Neuron (in vitro differentiated cells): ENCODE measurements at regions not wholly inside any gene's neighbourhood (a gene's known extent, or its start where the extent isn't known, plus 50 kb on each side); places are given as distances from the start of the nearest gene placed in this dataset.

Experiments used
- H2AFZ ChIP-seq: one replicate; pipeline ENCODE4 v1.6.1; 2013; ENCODE audit warnings: low read depth, mild to moderate bottlenecking, inconsistent platforms, low read length, moderate library complexity
- H3K27me3 ChIP-seq: one replicate; pipeline ENCODE4 v1.6.1; 2013; ENCODE audit warnings: low read length; ENCODE audit not compliant: insufficient read depth
- H3K36me3 ChIP-seq: one replicate; pipeline ENCODE4 v1.6.1; 2013; ENCODE audit warnings: low read length; ENCODE audit not compliant: insufficient read depth
- H3K4me1 ChIP-seq: one replicate; pipeline ENCODE4 v1.6.1; 2013; ENCODE audit warnings: low read length; ENCODE audit not compliant: insufficient read depth
- H3K4me3 ChIP-seq: 2 replicates; pipeline ENCODE4 v1.5.1; 2013; ENCODE audit warnings: mild to moderate bottlenecking, low read length, moderate library complexity
- H3K9me3 ChIP-seq: one replicate; pipeline ENCODE4 v1.6.1; 2013; ENCODE audit warnings: low read length

DNA sequence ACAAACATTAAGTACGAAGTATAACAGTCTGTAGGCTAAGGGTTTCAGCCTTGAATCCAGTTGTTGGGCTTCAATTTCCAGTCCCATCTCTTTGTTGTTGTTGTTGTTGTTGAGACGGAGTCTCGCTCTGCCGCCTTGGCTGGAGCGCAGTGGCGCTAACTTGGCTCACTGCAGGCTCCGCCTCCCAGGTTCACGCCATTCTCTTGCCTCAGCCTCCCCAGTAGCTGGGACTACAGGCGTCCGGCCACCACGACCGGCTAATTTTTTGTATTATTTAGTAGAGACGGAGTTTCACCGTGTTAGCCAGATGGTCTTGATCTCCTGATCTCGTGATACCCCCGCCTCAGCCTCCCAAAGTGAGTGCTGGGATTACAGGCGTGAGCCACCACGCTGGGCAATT lies 464.9 kb downstream of the ANKRD7 start:
- no peaks in the 10 kb centered on the region for H3K27me3 ChIP-seq
- H3K4me3 ChIP-seq = no peak overlapping the region
- no peak overlapping the region for H2AFZ ChIP-seq
- no peaks in the 10 kb centered on the region for H3K4me1 ChIP-seq
- H3K9me3 ChIP-seq = no peaks in the 10 kb centered on the region
- H3K36me3 ChIP-seq = no peaks in the 10 kb centered on the region

DNA sequence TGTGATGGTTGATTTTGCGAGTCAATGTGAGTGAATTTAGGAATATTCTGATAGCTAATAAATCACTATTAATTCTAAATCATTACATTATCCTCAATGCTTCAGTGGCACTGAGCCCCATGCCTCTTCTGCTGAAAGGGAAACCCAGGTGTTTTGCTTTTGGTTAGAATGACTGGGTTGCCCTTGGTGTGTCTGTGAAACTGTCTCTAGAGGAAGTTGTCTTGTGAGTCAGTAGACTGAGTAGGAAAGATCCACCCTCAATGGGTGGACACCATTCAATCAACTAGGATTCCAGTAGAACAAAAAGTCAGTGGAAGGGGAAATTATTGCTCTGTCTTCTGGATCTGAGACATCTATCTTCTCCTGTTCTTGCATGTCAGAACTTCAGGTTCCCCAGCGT lies 472.4 kb downstream of the ANKRD7 start:
- no peaks in the 10 kb centered on the region for H3K27me3 ChIP-seq
- no peaks in the 10 kb centered on the region for H3K4me1 ChIP-seq
- no peak overlapping the region for H2AFZ ChIP-seq
- H3K9me3 ChIP-seq = no peaks in the 10 kb centered on the region
- no peak overlapping the region for H3K4me3 ChIP-seq
- no peaks in the 10 kb centered on the region for H3K36me3 ChIP-seq

DNA sequence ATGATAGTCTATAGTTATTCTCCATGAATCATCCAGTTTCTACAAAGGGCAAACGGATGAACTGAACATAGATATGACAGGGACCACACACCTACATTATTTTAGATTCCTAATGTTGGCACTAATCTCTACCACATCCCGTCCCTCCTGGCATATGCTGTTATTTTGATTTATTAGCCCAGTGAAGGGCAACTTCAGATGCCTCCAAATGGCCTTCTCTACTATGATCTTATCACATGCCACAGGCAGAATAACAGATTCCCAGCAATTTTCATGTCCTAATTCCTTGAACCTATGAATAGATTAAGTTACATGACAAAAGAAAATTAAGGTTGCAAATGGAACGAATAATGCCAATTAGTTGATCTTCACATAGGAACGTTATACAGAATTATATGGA lies 474.7 kb downstream of the ANKRD7 start:
- no peaks in the 10 kb centered on the region for H3K9me3 ChIP-seq
- no peaks in the 10 kb centered on the region for H3K4me1 ChIP-seq
- H3K36me3 ChIP-seq = no peaks in the 10 kb centered on the region
- no peak overlapping the region for H2AFZ ChIP-seq
- H3K27me3 ChIP-seq = no peaks in the 10 kb centered on the region
- no peak overlapping the region for H3K4me3 ChIP-seq

DNA sequence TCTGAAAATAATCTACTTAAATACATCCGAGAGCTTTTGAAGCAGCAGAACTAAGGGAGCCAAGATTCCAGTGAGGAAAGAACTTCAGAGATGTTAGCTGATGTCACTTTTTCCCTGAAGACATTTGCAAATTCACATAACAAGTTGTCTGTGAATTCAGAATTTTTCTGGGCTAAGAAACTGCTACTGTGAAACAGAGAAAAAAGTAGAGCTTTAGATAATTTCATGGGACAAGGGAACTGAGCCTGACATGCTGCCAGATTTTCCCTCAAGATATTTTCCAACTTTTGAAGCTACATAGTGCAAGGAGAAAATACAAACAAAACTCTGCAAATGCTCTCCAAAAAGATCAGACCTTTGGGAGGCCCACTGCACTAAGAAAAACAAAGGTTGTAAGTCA lies 484.2 kb downstream of the ANKRD7 start:
- Histone ChIP-seq H3K36me3 (no peaks in the 10 kb centered on the region), H3K4me3 (no peak overlapping the region), H3K27me3 (no peaks in the 10 kb centered on the region), H3K4me1 (no peaks in the 10 kb centered on the region), H3K9me3 (no peaks in the 10 kb centered on the region), H2AFZ (peak overlapping the region; percentile 89)

DNA sequence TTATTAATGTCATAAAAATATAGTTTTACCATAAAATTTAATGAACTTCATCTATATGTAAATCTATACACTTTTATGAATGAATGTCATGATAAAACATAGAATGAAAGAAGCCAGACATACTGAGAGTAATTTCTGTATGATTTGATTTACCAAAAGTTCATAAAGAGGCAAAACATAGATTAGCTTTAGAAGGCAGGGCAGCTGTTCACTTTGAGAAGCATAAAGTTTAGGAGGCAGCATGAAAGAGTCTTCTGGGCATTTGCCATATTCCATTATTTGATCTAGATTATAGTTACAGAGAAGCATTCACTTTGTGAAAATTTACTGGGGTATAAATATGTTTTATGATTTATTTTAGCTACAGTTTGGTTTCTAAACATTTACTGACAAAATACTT lies 487.2 kb downstream of the ANKRD7 start:
- Histone ChIP-seq H2AFZ (no peak overlapping the region), H3K4me3 (no peak overlapping the region), H3K4me1 (no peaks in the 10 kb centered on the region), H3K27me3 (no peaks in the 10 kb centered on the region), H3K9me3 (no peaks in the 10 kb centered on the region), H3K36me3 (no peaks in the 10 kb centered on the region)

DNA sequence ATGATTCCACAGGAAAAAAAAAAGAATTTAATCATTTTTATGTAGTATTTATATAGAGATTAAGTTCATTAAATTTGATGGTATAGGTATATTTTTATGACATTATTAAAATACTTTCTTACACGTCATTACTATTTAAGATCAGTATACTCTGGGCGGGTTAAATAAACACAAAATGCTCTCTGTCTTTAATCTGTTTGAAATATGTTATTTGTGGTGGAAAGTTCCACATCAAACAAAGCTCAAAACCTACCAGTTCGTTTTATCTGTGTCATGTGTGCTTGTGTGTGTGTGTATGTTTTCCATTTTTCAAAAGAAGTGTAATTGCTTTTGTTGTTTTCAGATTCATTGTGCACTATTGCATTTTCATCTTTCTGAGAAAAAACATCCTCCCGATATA lies 488.5 kb downstream of the ANKRD7 start:
- Histone ChIP-seq H3K9me3 (no peaks in the 10 kb centered on the region), H2AFZ (no peak overlapping the region), H3K4me3 (no peak overlapping the region), H3K36me3 (no peaks in the 10 kb centered on the region), H3K4me1 (no peaks in the 10 kb centered on the region), H3K27me3 (no peaks in the 10 kb centered on the region)

DNA sequence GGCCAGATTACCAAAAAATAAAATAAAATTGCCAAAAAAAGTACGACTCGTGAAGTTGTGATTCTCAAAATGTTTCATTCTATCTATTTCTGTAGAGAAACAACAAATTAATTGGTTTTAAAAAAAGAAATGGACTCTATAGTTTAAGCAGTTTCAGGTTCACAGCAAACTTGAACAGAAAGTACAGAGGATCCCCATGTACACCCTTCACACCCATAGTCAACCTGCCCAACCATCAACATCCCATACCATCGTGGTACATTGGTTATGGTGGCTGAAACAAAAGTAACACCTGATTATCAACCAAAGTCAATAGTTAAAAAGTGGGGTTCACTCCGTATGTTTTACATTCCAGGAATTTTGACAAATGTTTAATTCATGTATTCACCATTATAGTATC lies 496.1 kb downstream of the ANKRD7 start:
- no peaks in the 10 kb centered on the region for H3K27me3 ChIP-seq
- no peaks in the 10 kb centered on the region for H3K36me3 ChIP-seq
- H3K9me3 ChIP-seq = no peaks in the 10 kb centered on the region
- H3K4me3 ChIP-seq = no peak overlapping the region
- no peak overlapping the region for H2AFZ ChIP-seq
- H3K4me1 ChIP-seq = no peaks in the 10 kb centered on the region

DNA sequence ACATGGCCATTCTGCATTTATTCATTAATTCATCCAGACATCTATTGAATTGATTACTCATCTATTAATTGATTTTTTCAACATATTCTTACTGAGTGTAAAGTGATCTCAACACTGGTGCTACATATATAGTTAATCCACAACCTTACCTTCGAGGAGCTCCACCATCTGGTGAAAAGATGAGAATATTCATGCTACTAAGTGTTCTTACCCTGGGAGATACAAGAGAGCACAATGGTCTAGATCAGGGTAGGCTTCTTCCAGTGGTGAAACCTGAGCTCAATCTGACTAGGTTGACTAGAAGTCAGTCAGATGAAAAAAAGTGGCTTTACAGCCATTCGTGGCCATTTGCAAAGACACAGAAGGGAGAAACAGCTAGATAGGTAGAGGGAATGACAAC lies 507.4 kb downstream of the ANKRD7 start:
- H3K36me3 ChIP-seq = no peaks in the 10 kb centered on the region
- H3K27me3 ChIP-seq = no peaks in the 10 kb centered on the region
- no peaks in the 10 kb centered on the region for H3K4me1 ChIP-seq
- H3K9me3 ChIP-seq = no peaks in the 10 kb centered on the region
- H3K4me3 ChIP-seq = no peak overlapping the region
- no peak overlapping the region for H2AFZ ChIP-seq

DNA sequence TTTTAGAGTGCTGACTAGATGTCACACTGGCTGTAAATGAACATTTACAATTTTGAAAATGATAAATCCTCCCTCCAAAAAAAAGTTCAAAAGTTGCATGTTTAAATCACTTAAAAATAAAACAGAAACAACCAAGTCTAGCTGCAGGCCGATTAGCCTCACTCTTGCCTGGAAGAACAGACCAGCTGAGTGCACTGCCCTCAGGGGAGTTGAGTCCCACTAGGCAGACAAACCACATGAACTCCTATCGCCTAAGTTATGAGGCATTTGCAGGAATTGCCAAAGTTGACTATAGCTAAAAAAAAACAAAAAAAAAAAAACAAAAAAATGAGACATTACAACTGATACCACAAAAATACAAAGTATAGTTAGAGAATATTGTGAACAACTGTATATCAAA lies 510.0 kb downstream of the ANKRD7 start:
- Histone ChIP-seq H3K4me3 (no peak overlapping the region), H3K4me1 (no peaks in the 10 kb centered on the region), H2AFZ (no peak overlapping the region), H3K27me3 (no peaks in the 10 kb centered on the region), H3K9me3 (no peaks in the 10 kb centered on the region), H3K36me3 (no peaks in the 10 kb centered on the region)

DNA sequence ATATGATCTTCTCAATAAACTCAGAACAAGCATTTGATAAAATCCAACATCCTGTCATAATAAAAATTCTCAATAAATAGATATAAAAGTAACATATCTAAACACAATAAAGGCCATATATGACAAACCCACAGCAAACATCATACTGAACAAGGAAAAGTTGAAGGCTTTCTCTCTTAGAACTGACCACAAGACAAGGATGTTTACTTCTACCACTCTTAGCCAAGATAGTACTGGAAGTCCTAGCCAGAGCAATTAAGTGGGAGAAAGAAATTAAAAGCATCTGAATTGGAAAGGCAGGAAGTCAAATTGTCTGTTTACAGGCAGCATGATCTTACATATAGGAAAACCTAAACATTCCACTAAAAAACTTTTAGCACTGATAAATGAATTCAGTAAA lies 510.9 kb downstream of the ANKRD7 start:
- Histone ChIP-seq H3K27me3 (no peaks in the 10 kb centered on the region), H3K36me3 (no peaks in the 10 kb centered on the region), H3K9me3 (no peaks in the 10 kb centered on the region), H3K4me1 (no peaks in the 10 kb centered on the region), H2AFZ (no peak overlapping the region), H3K4me3 (no peak overlapping the region)

DNA sequence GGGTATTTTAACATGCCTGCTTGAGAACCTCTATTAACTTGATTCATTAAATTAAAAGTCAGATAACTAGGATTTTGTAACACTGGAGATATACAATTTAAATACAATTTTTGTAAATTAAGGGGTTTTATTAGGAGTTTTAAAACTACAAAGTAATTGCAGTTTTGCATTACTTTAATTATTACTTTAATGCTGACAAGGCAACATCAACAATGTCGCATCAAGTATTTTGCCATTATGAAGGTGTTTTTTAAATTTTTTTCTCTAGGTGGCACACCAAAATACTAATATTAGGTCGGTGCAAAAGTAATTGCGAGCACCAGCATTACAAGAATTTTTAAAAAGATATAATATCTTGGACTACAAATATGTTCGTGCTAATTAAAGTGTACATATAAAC lies 513.4 kb downstream of the ANKRD7 start:
- Histone ChIP-seq H3K36me3 (no peaks in the 10 kb centered on the region), H3K4me1 (no peaks in the 10 kb centered on the region), H3K4me3 (no peak overlapping the region), H2AFZ (no peak overlapping the region), H3K27me3 (no peaks in the 10 kb centered on the region), H3K9me3 (no peaks in the 10 kb centered on the region)

DNA sequence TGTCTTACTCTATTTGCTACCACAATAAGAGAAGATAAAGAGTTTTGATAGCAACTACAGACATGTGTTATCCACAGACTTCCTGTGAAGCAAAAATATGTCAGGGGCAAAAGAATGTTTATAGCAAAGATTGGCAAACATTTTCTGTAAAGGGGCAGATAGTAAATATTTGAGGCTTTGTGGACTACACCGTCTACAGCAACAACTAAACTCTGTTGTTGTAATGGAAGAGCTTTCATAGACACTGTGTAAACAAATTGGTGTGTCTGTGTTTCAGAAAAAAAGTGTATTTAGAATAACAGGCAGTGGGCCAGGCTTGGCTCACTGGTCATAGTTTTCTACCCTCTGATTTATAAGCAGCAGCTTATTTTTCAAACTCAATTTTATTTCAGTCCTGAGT lies 521.4 kb downstream of the ANKRD7 start:
- no peaks in the 10 kb centered on the region for H3K27me3 ChIP-seq
- no peaks in the 10 kb centered on the region for H3K4me1 ChIP-seq
- no peak overlapping the region for H2AFZ ChIP-seq
- no peaks in the 10 kb centered on the region for H3K9me3 ChIP-seq
- H3K4me3 ChIP-seq = no peak overlapping the region
- no peaks in the 10 kb centered on the region for H3K36me3 ChIP-seq

DNA sequence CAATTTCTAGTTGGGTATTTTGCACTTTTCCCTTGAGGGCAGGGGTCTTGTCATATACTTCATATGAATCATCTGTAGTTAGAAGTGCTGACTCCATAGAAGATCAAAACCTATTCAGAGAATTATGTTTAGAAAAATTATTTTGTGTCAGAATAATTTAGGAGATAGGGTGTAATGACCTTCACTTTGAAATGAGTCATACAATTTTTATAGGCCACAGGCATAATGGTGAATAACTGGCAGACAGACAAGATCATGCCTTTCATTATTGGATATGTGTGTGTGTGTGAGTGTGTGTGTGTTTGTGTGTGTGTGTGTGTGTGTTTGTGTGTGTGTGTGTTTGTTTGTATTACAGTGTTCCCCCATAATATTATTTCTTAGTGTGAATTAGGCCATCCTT lies 523.0 kb downstream of the ANKRD7 start:
- no peak overlapping the region for H3K4me3 ChIP-seq
- H3K9me3 ChIP-seq = no peaks in the 10 kb centered on the region
- no peaks in the 10 kb centered on the region for H3K27me3 ChIP-seq
- H2AFZ ChIP-seq = no peak overlapping the region
- no peaks in the 10 kb centered on the region for H3K4me1 ChIP-seq
- no peaks in the 10 kb centered on the region for H3K36me3 ChIP-seq

DNA sequence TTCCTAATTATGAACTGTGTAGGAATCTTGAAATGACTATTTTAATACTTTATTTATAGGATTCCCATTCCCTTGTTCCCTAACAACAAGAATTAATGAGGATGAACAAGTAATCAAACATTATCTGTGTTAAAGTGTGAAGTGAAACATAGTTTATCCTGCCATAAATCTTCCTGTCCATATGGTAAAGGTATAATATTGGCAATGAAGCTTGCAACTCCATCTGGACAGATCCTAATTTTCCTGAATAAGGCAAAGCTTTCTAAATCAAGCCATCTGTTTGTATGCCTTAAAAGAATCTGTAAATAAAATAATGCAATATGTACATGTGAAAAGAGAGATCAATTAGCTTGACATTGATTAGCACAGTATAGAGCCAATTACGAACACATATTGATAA lies 529.0 kb downstream of the ANKRD7 start:
- Histone ChIP-seq H3K4me3 (no peak overlapping the region), H3K4me1 (no peaks in the 10 kb centered on the region), H2AFZ (no peak overlapping the region), H3K27me3 (no peaks in the 10 kb centered on the region), H3K36me3 (no peaks in the 10 kb centered on the region), H3K9me3 (no peaks in the 10 kb centered on the region)
